ENCODE measurements at regions not wholly inside any gene's neighbourhood (a gene's known extent, or its start where the extent isn't known, plus 50 kb on each side); places are given as distances from the start of the nearest gene placed in this dataset.

DNA sequence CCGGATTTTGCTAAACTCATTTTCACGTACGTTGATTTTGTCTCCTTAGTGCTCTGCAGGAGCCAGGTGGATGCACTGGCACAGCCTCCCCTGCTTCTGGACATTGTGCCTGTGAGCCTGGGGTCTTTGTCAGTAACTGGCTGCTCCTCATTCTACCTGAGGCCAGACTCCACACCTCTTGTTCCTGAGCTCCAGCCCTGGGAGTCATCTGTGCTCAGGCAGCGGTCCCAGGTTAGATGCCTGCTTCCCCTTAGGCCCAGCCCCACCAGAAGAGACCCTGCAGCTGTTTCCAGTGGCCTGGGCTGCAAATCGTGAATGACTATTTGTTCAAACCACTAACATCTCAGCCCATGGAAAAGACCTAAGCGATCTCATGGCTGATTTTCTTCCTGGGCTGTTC is 129.1 kb downstream of the ERMARD start:
- TF ChIP-seq CTCF (IDR thresholded peaks at IDR 0.05; ENCODE audit: insufficient read depth, low read length, poor library complexity, severe bottlenecking) (no peak), EZH2phosphoT487 (conservative IDR thresholded peaks at IDR 0.05; ENCODE audit: low read length) (no peak)

All from SU-DHL-6 (cell line).